Pancreas (tissue), 10 donors: ENCODE measurements at regions not wholly inside any gene's neighbourhood (a gene's known extent, or its start where the extent isn't known, plus 50 kb on each side); places are given as distances from the start of the nearest gene placed in this dataset.

Experiments
- ATAC-seq, 4 donors: fragments of 200-7000 bp; cut with Tn5 transposase; one replicate each; pipeline versions ENCODE4 v1.8.0 to v1.9.1; 2020; ENCODE audit warnings: mild to moderate bottlenecking in 4 of 4, moderate library complexity in 4 of 4
- DNase-seq, 6 donors: peaks; one replicate each; pipeline ENCODE4 v3.0.0-alpha.2; 2020
- FAIRE-seq: peaks from 2 replicates; lab custom pipeline; 2012; peaks lifted over from hg19 to GRCh38; lab: Jason Lieb, UNC
- H3K27ac ChIP-seq, 4 donors: fragments of 200-600 bp; sonication (generic); 1 replicate in 3 of 4; 2 replicates in 1 of 4; pipeline versions ENCODE4 v1.5.0 to v1.8.0; 2020
- H3K27me3 ChIP-seq, 4 donors: fragments of 200-600 bp; one replicate each; pipeline ENCODE4 v1.8.0; 2021
- H3K36me3 ChIP-seq, 3 donors: fragments of 200-600 bp; sonication (generic) in 1 of 3; one replicate each; pipeline versions ENCODE4 v1.5.0 to v1.8.0; 2020 to 2021
- H3K4me1 ChIP-seq, 3 donors: fragments of 200-600 bp; one replicate each; pipeline ENCODE4 v1.8.0; 2021
- H3K4me3 ChIP-seq, 4 donors: fragments of 200-600 bp; sonication (generic) in 2 of 4; one replicate each; pipeline versions ENCODE4 v1.5.0 to v1.8.0; 2020 to 2021
- H3K9me3 ChIP-seq, 4 donors: fragments of 200-600 bp; one replicate each; pipeline ENCODE4 v1.8.0; 2021
- CTCF ChIP-seq, 4 donors: fragments of 200-600 bp; sonication (generic) in 3 of 4; IDR thresholded peaks; one replicate each; pipeline versions ENCODE4 v1.5.0 to v1.8.0; 2021; ENCODE audit warnings: antibody characterized with exemption in 4 of 4
- WGBS, 2 donors: extraction: QIAGEN DNeasy Blood & Tissue Kit; methylation state at CpG; one replicate each; pipeline ENCODE4 v1.1.7; 2013; 5-methylcytosine and 5-hydroxymethylcytosine counted together
- intact Hi-C, 3 donors: fragments of 100-400 bp; cut with DNase I; formaldehyde crosslinking; loops; one replicate each; pipeline versions ENCODE4 v1.11.1 to v1.14.2; 2022
- donor health status: healthy with polysubstance abuse.
- donor health status: DM: no; HTN: no; CAD: no; lungs with moderate emphysema.
- donor health status: DM: no; HTN: no; CAD: no.
- donor health status: control.
- donor health status: control.
- donor health status: Bipolar disorder and iron deficiency.
- donor health status: DM: yes; HTN: yes; CAD: no.
- donor health status: DM: no; HTN: no; CAD: no.
- donor health status: DM: no; HTN: no; CAD: no.
- donor health status: DM: yes; HTN: yes; CAD: no.

- no peaks in the 10 kb centered on the region for H3K27me3 ChIP-seq
- H3K9me3 ChIP-seq, result no peaks in the 10 kb centered on the region
- H3K27ac ChIP-seq, result no peak overlapping the region
- FAIRE-seq, result no peak
- no peak for TF ChIP-seq CTCF (IDR thresholded peaks at IDR 0.05)
- intact Hi-C loops, result no loop called here
- H3K36me3 ChIP-seq, result no peaks in the 10 kb centered on the region
- DNase-seq, result no peak
- H3K4me3 ChIP-seq, result no peak overlapping the region
- no peaks in the 10 kb centered on the region for H3K4me1 ChIP-seq
- ATAC-seq, result no peak
These were observed 692.8 kb upstream of the ZNF608 start for GRCh38 chr5:125439243-125439642.

GRCh38 chr5:125440905-125441304 lies 694.5 kb upstream of the ZNF608 start:
- 85 to 95% methylated on average over 3 of the region's 3 CpGs for WGBS, 2 donors
- intact Hi-C loops, result no loop called here
- no peaks in the 10 kb centered on the region for H3K9me3 ChIP-seq
- ATAC-seq (no peak), FAIRE-seq (no peak), DNase-seq (no peak)
- H3K4me3 ChIP-seq, result no peak overlapping the region
- no peak overlapping the region for H3K27ac ChIP-seq
- H3K27me3 ChIP-seq, result no peaks in the 10 kb centered on the region
- no peaks in the 10 kb centered on the region for H3K4me1 ChIP-seq
- no peaks in the 10 kb centered on the region for H3K36me3 ChIP-seq
- no peak for TF ChIP-seq CTCF (IDR thresholded peaks at IDR 0.05)

- WGBS, 2 donors, result 36 to 38% methylated on average over 3 of the region's 3 CpGs
- FAIRE-seq (no peak), DNase-seq (no peak), ATAC-seq (no peak)
- Histone ChIP-seq H3K36me3 (no peaks in the 10 kb centered on the region), H3K9me3 (no peaks in the 10 kb centered on the region), H3K4me1 (no peaks in the 10 kb centered on the region), H3K27ac (no peak overlapping the region), H3K4me3 (no peak overlapping the region), H3K27me3 (no peaks in the 10 kb centered on the region)
- TF ChIP-seq CTCF (IDR thresholded peaks at IDR 0.05), result no peak
- intact Hi-C loops, result no loop called here
These were observed 700.5 kb upstream of the ZNF608 start for GRCh38 chr5:125446986-125447385.

GRCh38 chr5:125450771-125451170 lies 704.3 kb upstream of the ZNF608 start:
- intact Hi-C loops, result no loop called here
- Histone ChIP-seq H3K27me3 (no peaks in the 10 kb centered on the region), H3K27ac (no peak overlapping the region), H3K36me3 (no peaks in the 10 kb centered on the region), H3K4me3 (no peak overlapping the region), H3K4me1 (no peaks in the 10 kb centered on the region), H3K9me3 (no peaks in the 10 kb centered on the region)
- FAIRE-seq, result no peak
- WGBS, 2 donors, result 78 to 87% methylated on average over 2 of the region's 2 CpGs
- TF ChIP-seq CTCF (IDR thresholded peaks at IDR 0.05), result no peak
- ATAC-seq, result no peak
- no peak for DNase-seq

GRCh38 chr5:125451622-125452021 lies 705.2 kb upstream of the ZNF608 start:
- FAIRE-seq, result no peak
- no peak for ATAC-seq
- no peak overlapping the region for H3K27ac ChIP-seq
- H3K36me3 ChIP-seq, result no peaks in the 10 kb centered on the region
- H3K9me3 ChIP-seq, result no peaks in the 10 kb centered on the region
- no peak overlapping the region for H3K4me3 ChIP-seq
- H3K27me3 ChIP-seq, result no peaks in the 10 kb centered on the region
- no peak for DNase-seq
- H3K4me1 ChIP-seq, result no peaks in the 10 kb centered on the region
- intact Hi-C loops, result no loop called here
- no peak for TF ChIP-seq CTCF (IDR thresholded peaks at IDR 0.05)
